BLaER1 (cell line): ENCODE measurements at regions not wholly inside any gene's neighbourhood (a gene's known extent, or its start where the extent isn't known, plus 50 kb on each side); places are given as distances from the start of the nearest gene placed in this dataset.

ENCODE experiments used
- H3K27ac ChIP-seq: shearing (Covaris generic); formaldehyde crosslinking; 2 replicates; pipeline ENCODE4 v1.8.1; 2022
- H3K27me3 ChIP-seq: shearing (Covaris generic); formaldehyde crosslinking; 2 replicates; pipeline ENCODE4 v1.8.1; 2022
- H3K36me3 ChIP-seq: shearing (Covaris generic); formaldehyde crosslinking; 2 replicates; pipeline ENCODE4 v1.8.1; 2022
- H3K4me1 ChIP-seq: shearing (Covaris generic); formaldehyde crosslinking; 2 replicates; pipeline ENCODE4 v1.8.1; 2022
- H3K4me2 ChIP-seq: shearing (Covaris generic); formaldehyde crosslinking; 2 replicates; pipeline ENCODE4 v1.8.1; 2022
- H3K4me3 ChIP-seq: shearing (Covaris generic); formaldehyde crosslinking; 2 replicates; pipeline ENCODE4 v1.8.1; 2022
- H3K9ac ChIP-seq: shearing (Covaris generic); formaldehyde crosslinking; 2 replicates; pipeline ENCODE4 v1.8.1; 2022
- H3K9me3 ChIP-seq: shearing (Covaris generic); formaldehyde crosslinking; 2 replicates; pipeline ENCODE4 v1.8.1; 2022
- H4K20me1 ChIP-seq: shearing (Covaris generic); formaldehyde crosslinking; 2 replicates; pipeline ENCODE4 v1.8.1; 2022
- Cebpa-rat ChIP-seq: shearing (Covaris generic); IDR thresholded peaks from 2 replicates; pipeline ENCODE4 v1.8.1; 2022

DNA sequence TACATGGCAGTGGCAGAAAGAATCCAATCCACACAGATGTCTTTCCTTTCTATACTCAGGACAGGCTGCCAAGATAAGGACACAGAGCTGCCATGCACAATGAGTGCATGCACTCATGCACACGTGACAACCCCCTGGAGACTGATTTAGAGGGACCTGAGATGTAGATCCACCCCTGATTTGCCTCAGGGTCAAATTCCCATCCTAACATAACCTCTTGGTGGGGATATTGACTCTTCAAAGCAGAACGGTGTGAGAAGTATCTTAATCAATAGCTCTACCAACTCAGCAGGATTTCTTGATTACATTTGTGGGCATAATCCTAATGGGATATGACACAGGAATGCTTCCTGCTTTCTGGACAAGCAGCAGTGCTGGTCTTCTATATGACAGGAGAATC, 125.2 kb upstream of the DSCAM start:
- H3K4me1 ChIP-seq: peaks cover 9% of the 10 kb centered on the region; the same call in 1 of the 2 replicates
- no peak for TF ChIP-seq Cebpa-rat
- H3K27me3 ChIP-seq: no peaks in the 10 kb centered on the region
- H3K27ac ChIP-seq: no peak overlapping the region
- H3K36me3 ChIP-seq: no peaks in the 10 kb centered on the region
- no peak overlapping the region for H3K4me3 ChIP-seq
- H3K4me2 ChIP-seq: no peak overlapping the region
- H3K9me3 ChIP-seq: peaks cover 10% of the 10 kb centered on the region
- no peaks in the 10 kb centered on the region for H4K20me1 ChIP-seq
- H3K9ac ChIP-seq: no peak overlapping the region

DNA sequence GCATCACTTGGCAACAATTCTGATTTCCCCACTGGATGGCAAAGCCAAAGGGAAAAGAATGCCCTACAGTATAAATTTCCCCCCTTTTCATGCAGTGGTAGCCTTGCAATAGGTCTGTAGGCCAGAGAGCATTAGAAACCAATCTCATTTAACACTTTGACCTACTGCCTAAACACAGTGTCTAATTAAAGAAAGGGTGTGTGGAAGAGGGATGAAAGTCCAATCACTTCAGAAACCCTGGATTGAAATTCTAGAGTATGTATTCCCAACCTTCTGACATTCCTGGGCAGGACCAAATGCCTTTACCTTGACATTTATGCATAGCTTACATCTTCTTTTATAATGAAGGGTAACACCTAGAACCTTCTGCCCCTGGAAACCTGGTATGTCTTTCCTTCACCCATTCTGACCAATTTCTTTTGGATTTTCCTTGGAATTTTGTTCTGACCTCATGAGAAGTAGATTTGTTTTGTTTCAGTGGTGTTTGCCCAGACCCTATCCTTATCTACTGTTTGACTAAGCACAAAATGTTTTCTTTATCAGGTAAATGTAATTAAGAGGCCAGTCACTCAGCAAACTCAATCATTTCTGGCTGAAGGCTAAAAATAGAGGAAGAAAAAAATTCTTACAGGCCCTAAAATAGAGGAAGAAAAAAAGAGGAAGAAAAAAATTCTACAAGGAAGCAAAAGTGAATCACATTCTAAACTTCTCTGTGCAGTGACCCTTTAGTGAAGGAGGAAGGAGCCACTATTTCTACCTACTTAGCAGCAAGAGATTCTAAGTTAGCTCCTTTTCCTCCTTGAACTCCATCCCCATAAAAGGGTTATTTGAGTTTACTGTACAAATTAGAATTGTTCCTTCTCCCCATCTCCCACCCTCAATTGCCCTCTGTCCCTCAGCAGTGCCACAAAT, 129.5 kb upstream of the DSCAM start:
- no peaks in the 10 kb centered on the region for H3K27me3 ChIP-seq
- peak overlapping the region; percentile 11; the same call in 1 of the 2 replicates for H3K4me2 ChIP-seq
- peaks cover 9% of the 10 kb centered on the region; the same call in 1 of the 2 replicates for H3K4me1 ChIP-seq
- H3K9ac ChIP-seq: no peak overlapping the region
- no peak overlapping the region for H3K4me3 ChIP-seq
- H3K27ac ChIP-seq: no peak overlapping the region
- no peaks in the 10 kb centered on the region for H3K36me3 ChIP-seq
- TF ChIP-seq Cebpa-rat: no peak
- peaks cover 23% of the 10 kb centered on the region for H3K9me3 ChIP-seq
- H4K20me1 ChIP-seq: no peaks in the 10 kb centered on the region

DNA sequence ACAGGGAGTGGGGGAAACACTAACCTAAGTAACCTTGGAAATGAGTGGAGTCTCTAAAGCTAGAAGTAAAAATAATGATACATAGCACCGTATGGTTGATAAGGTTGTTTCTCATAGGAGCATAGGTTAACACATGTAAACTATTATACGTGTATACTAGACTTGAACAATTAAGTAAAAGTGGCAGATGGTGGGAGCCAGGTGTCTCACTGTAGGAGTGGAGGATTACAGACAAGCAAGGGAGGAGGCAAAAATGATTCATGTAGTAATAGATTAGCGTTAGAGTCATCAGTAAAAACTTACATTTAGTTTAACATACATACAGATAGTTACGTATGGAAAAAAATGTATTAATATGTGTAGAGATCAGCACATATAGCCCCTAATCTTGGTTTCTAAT, 138.4 kb upstream of the DSCAM start:
- Histone ChIP-seq H3K36me3 (no peaks in the 10 kb centered on the region), H3K9ac (no peak overlapping the region), H3K4me1 (no peaks in the 10 kb centered on the region), H3K4me2 (no peak overlapping the region), H3K27me3 (no peaks in the 10 kb centered on the region), H3K9me3 (peaks cover 13% of the 10 kb centered on the region), H3K27ac (no peak overlapping the region), H4K20me1 (no peaks in the 10 kb centered on the region), H3K4me3 (no peak overlapping the region)
- no peak for TF ChIP-seq Cebpa-rat

DNA sequence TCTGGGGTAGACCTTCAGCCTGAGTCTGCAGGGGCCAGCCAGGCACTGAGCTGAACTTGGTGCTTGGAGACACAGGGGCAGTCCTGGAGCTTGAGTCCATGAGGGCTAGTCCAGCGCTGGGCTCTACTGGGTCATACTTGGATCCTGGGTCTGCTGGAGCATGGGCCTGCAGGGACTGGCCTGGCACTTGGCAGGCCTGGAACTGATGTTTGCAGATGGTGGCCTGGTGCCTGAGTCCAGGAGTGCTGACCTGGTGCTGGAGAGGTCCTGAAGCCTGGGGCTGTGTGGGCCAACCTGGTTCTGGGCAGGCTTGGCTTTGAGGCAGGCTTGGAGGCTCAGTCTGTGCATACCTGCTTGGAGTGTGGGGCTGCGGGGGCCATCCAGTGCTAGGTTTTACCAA, 143.4 kb upstream of the DSCAM start:
- no peak overlapping the region for H3K9ac ChIP-seq
- H3K4me3 ChIP-seq: no peak overlapping the region
- H3K9me3 ChIP-seq: no peaks in the 10 kb centered on the region
- no peaks in the 10 kb centered on the region for H3K4me1 ChIP-seq
- no peak overlapping the region for H3K27ac ChIP-seq
- no peaks in the 10 kb centered on the region for H3K27me3 ChIP-seq
- H3K36me3 ChIP-seq: no peaks in the 10 kb centered on the region
- no peak overlapping the region for H3K4me2 ChIP-seq
- TF ChIP-seq Cebpa-rat: no peak
- H4K20me1 ChIP-seq: no peaks in the 10 kb centered on the region

DNA sequence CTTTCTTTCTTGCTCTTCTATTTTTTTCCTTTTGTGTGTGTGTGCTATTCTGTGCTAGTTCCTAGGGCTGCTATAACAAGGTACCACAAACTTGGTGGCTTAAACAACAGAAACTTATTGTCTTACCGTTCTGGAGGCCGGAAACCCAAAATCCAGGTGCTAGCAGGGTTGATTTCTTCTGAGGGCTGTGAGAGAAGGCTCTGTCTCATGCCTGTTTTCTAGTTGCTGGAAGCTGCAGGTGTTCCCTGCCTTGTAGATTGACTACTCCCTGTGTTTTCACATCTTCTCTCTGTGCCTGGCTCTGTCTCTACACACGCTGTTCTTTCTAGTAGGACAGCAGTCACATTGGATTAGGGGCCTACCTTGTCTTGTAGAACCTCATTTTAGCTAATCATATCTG, 150.9 kb upstream of the DSCAM start:
- no peaks in the 10 kb centered on the region for H3K36me3 ChIP-seq
- no peak overlapping the region for H3K27ac ChIP-seq
- H3K9ac ChIP-seq: no peak overlapping the region
- H3K9me3 ChIP-seq: peaks cover 9% of the 10 kb centered on the region
- H3K4me3 ChIP-seq: no peak overlapping the region
- H3K27me3 ChIP-seq: no peaks in the 10 kb centered on the region
- no peaks in the 10 kb centered on the region for H4K20me1 ChIP-seq
- TF ChIP-seq Cebpa-rat: no peak
- no peak overlapping the region for H3K4me2 ChIP-seq
- H3K4me1 ChIP-seq: no peaks in the 10 kb centered on the region

DNA sequence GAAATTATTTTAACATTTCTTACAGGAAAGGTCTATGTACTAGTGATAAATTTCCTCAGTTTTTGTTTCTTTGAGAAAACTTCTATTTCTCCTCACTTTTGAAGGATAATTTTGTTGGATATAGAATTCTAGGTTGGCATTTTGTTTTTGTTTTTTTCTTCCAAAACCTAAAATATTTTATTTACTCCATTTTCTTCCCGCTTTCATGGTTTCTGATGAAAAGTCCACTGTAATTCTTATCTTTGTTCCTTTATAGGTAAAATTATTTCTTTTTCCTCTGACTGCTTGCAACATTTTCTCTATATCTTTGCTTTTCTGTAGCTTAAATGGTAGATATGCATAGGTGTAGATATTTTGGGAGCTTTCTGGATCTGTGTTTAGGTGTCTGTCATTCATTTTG, 153.9 kb upstream of the DSCAM start:
- Histone ChIP-seq H3K36me3 (no peaks in the 10 kb centered on the region), H3K4me2 (no peak overlapping the region), H4K20me1 (no peaks in the 10 kb centered on the region), H3K4me1 (no peaks in the 10 kb centered on the region), H3K9ac (no peak overlapping the region), H3K27me3 (no peaks in the 10 kb centered on the region), H3K27ac (no peak overlapping the region), H3K9me3 (peaks cover 9% of the 10 kb centered on the region), H3K4me3 (no peak overlapping the region)
- TF ChIP-seq Cebpa-rat: no peak

DNA sequence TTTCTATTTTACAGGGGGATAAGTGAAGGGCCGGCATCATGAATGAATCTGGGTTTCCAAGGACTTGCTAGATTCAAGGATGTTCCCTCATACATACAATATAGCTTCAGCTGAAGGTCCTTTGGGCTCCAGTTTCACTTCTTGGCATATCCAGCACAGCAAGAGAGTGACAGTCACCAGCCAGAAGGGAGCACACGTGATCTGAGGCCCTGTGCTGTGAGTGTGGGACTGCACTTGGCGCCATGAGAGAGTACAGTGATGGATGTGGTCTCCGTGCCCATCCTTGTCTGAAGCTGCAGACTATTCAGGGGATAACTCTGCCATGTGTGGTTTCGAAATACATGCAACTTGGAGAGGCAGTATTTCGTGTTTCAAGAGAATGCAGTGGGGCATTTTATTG, 159.7 kb upstream of the DSCAM start:
- H3K27me3 ChIP-seq: no peaks in the 10 kb centered on the region
- H4K20me1 ChIP-seq: no peaks in the 10 kb centered on the region
- H3K4me2 ChIP-seq: no peak overlapping the region
- no peak overlapping the region for H3K27ac ChIP-seq
- H3K9ac ChIP-seq: no peak overlapping the region
- no peaks in the 10 kb centered on the region for H3K4me1 ChIP-seq
- H3K36me3 ChIP-seq: no peaks in the 10 kb centered on the region
- H3K9me3 ChIP-seq: peaks cover under 1% of the 10 kb centered on the region
- H3K4me3 ChIP-seq: no peak overlapping the region
- TF ChIP-seq Cebpa-rat: no peak

DNA sequence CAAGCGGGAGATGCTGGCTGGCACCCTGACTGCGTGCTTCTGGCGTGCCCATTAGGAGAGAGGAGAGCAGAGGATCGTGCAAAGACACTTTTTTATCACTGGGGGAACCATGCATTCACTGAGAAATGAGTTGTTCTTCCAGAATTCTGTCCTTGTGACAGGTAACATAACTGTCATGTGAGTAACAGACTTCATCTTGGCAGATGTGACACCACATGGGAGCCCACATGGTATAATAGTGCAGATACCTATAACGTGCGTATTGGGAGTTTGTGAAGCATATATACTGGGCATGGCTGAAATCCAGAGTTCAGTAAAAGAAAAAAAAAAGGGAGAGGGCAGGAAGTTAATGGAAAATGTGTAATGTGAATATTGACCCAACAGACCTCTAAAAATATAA, 159.6 kb upstream of the BACE2 start:
- no peaks in the 10 kb centered on the region for H3K36me3 ChIP-seq
- no peak overlapping the region for H3K4me2 ChIP-seq
- no peaks in the 10 kb centered on the region for H3K27me3 ChIP-seq
- H3K9me3 ChIP-seq: no peaks in the 10 kb centered on the region
- H3K9ac ChIP-seq: no peak overlapping the region
- no peak overlapping the region for H3K4me3 ChIP-seq
- no peaks in the 10 kb centered on the region for H3K4me1 ChIP-seq
- no peak for TF ChIP-seq Cebpa-rat
- H3K27ac ChIP-seq: no peak overlapping the region
- no peaks in the 10 kb centered on the region for H4K20me1 ChIP-seq

DNA sequence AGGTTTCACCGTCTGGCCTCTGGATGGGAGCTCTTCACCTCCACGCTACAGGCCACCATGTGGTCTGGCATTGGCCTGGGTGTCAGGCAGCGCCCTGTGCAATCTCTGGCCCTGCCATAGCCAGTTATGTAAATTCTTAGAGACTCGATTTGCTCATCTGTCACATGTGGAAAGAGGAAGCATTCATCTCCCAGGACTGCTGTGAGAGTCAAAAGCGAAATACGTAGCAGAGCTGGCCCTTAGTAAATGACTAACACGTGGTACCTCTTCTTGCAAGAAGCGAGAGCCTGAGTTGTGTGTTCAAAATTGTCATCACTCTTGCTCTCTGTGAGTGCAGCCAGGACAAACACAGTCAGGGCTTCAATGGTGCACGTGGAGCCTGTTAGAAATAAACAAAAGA, 159.0 kb upstream of the BACE2 start:
- H3K4me3 ChIP-seq: no peak overlapping the region
- H3K27ac ChIP-seq: no peak overlapping the region
- H3K9me3 ChIP-seq: no peaks in the 10 kb centered on the region
- no peak for TF ChIP-seq Cebpa-rat
- H3K27me3 ChIP-seq: no peaks in the 10 kb centered on the region
- H3K36me3 ChIP-seq: no peaks in the 10 kb centered on the region
- no peaks in the 10 kb centered on the region for H3K4me1 ChIP-seq
- H3K4me2 ChIP-seq: no peak overlapping the region
- no peaks in the 10 kb centered on the region for H4K20me1 ChIP-seq
- H3K9ac ChIP-seq: no peak overlapping the region

DNA sequence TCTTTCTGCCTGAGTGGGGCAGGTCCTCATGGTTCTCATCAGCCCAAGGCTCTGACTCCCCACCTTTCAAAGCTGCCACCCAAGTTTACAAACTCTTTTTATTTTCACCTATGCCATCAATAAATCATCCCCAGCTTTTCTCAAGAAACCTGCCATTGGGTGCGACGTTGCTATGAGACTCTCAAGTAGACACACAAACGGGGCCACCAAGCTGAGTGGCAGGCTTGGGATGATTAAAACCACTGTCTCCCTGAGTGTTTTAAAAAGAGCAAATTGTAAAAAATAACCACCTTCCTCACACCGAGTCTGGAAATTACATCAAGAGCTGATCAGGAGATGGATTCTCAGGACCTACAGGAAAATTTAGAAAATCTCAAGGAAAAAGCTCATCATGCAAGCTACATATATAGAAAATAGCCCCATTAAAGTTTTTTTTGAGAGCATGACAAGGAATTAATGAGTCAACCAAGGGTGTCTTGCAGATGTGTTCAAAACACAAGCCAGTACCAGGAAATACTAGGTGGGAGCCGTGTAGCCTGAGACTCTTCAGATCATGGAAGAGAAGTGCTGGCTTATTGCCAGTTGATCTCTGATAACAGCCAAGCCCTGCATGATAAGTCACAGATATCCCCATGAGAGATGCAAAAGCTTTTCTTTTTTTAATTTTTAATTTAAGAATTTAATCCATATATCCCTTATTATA, 158.4 kb upstream of the BACE2 start:
- no peak for TF ChIP-seq Cebpa-rat
- H3K9me3 ChIP-seq: no peaks in the 10 kb centered on the region
- no peak overlapping the region for H3K4me2 ChIP-seq
- no peaks in the 10 kb centered on the region for H3K36me3 ChIP-seq
- H3K27ac ChIP-seq: no peak overlapping the region
- H3K27me3 ChIP-seq: no peaks in the 10 kb centered on the region
- H3K4me3 ChIP-seq: no peak overlapping the region
- H3K9ac ChIP-seq: no peak overlapping the region
- H3K4me1 ChIP-seq: no peaks in the 10 kb centered on the region
- H4K20me1 ChIP-seq: no peaks in the 10 kb centered on the region
